Lower leg skin (tissue), 4 donors: ENCODE measurements at regions not wholly inside any gene's neighbourhood (a gene's known extent, or its start where the extent isn't known, plus 50 kb on each side); places are given as distances from the start of the nearest gene placed in this dataset.

ENCODE experiments used
- DNase-seq, 2 donors: peaks; one replicate each; pipeline ENCODE4 v3.0.0-alpha.2; 2019; ENCODE audit warnings: low spot score in 2 of 2
- H3K4me3 ChIP-seq: fragments of 200-600 bp; sonication (generic); 2 replicates; pipeline ENCODE4 v1.5.1; 2017; ENCODE audit warnings: mild to moderate bottlenecking, low read depth; ENCODE audit not compliant: poor library complexity, severe bottlenecking
- POLR2A ChIP-seq, 2 donors: fragments of 450-650 bp; IDR thresholded peaks; one replicate each; pipeline ENCODE4 v1.6.1; 2016 to 2017; ENCODE audit warnings: antibody characterized with exemption in 2 of 2, mild to moderate bottlenecking in 1 of 2, moderate library complexity in 1 of 2
- WGBS, 2 donors: methylation state at CpG; one replicate each; pipeline ENCODE4 v1.1.5; 2018; 5-methylcytosine and 5-hydroxymethylcytosine counted together
- intact Hi-C: fragments of 100-400 bp; cut with DNase I; formaldehyde crosslinking; loops from one replicate; pipeline ENCODE4 v1.15.0; 2023; ENCODE audit warnings: low total_unique reads
- TF ChIP-seq, protein P1 (sequence below), 3 donors: fragments of 450-650 bp; IDR thresholded peaks; one replicate each; pipeline ENCODE4 v1.5.1; 2016; ENCODE audit warnings: antibody characterized with exemption in 3 of 3, mild to moderate bottlenecking in 3 of 3, moderate library complexity in 2 of 3

DNA sequence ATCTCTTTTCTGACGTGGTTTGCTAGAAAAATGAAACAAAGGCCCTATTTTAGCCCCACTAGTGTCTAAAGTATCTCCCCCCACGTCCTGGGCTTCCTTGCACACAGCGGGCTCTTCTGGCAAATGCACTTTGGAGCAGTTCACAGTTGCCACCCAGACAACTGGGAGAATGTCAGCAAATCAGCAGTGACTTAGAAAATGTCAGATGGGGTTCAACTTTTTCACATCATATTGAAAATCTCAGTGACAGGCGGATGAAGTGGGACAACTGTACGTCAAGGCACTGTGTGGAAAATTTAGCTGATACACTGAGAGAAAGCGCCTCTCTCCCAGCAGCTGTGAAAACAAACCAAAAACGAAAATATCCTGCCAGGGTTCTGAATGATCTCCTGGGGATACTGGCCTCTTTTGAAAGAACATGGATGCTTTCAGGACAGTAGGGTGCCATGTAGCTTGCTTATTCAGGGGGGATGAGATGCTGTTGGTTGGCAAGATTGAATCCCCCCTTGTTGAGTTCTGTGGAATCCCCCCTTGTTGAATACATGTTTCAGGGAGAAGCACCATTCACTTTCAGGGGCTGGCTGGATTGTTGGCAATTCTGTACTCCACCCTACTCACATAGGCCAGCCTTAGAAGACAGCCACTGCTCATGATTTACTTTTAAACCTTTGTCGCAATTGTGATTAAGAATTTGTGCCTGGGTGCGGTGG, 372.8 kb upstream of the CELF2 start:
- 66 to 71% methylated on average over 9 of the region's 9 CpGs for WGBS, 2 donors
- no peak for TF ChIP-seq POLR2A (IDR thresholded peaks at IDR 0.05)
- TF ChIP-seq, protein P1, sequence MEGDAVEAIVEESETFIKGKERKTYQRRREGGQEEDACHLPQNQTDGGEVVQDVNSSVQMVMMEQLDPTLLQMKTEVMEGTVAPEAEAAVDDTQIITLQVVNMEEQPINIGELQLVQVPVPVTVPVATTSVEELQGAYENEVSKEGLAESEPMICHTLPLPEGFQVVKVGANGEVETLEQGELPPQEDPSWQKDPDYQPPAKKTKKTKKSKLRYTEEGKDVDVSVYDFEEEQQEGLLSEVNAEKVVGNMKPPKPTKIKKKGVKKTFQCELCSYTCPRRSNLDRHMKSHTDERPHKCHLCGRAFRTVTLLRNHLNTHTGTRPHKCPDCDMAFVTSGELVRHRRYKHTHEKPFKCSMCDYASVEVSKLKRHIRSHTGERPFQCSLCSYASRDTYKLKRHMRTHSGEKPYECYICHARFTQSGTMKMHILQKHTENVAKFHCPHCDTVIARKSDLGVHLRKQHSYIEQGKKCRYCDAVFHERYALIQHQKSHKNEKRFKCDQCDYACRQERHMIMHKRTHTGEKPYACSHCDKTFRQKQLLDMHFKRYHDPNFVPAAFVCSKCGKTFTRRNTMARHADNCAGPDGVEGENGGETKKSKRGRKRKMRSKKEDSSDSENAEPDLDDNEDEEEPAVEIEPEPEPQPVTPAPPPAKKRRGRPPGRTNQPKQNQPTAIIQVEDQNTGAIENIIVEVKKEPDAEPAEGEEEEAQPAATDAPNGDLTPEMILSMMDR (IDR thresholded peaks at IDR 0.05): no peak
- intact Hi-C loops: no loop called here
- no peak overlapping the region for H3K4me3 ChIP-seq
- DNase-seq: no peak

DNA sequence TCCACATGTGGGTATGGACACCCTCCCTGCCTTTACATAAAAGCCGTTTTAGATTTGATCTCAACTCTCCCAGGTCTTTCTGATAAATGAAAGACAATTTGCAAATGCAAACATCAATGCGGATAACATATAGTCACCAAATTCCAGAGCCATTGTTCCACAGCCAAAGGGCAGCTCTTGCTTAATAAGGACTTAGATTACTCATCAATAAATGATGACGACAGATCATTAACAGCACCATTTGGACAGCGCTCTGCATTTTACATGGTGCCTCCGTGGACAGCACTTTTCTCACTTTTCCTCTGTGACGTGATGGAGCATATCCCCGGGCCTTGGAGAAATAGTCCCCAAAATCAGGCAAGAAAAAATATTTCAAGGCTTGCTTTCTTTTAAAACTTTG, 370.3 kb upstream of the CELF2 start:
- intact Hi-C loops: no loop called here
- no peak for DNase-seq
- H3K4me3 ChIP-seq: no peak overlapping the region
- no peak for TF ChIP-seq POLR2A (IDR thresholded peaks at IDR 0.05)
- TF ChIP-seq, protein P1 (IDR thresholded peaks at IDR 0.05): no peak
- WGBS, 2 donors: 81% methylated on average over 7 of the region's 7 CpGs

DNA sequence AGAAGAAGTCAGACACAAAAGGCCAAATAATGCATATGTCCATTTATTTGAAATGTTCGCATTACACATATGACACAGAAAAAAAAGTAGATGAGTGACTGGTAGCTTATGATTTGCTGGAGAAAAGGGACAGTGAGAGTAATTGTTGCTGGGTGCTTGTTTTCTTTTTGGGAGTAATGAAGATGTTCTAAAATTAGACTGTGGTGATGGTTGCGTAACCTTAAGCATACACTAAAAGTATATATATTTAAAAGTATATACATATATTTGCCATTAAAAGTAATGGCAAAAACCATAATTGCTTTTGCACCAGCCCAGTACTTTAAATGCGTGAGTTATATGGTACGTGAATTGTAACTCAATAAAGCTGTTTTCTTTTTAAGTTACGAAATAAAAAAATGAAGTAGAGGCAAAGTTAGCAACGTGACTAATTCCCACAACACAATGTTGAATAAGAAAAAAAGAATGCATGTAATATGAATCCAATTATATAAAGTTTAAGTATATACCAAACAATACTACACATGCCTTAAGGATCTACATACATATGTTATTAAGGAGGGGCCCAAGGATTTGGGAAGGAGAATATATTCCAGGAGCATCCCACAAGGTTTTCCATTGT, 360.4 kb upstream of the CELF2 start:
- no peak overlapping the region for H3K4me3 ChIP-seq
- TF ChIP-seq, protein P1 (IDR thresholded peaks at IDR 0.05): no peak
- TF ChIP-seq POLR2A (IDR thresholded peaks at IDR 0.05): no peak
- DNase-seq: no peak
- WGBS, 2 donors: 81 to 83% methylated on average over 6 of the region's 6 CpGs
- intact Hi-C loops: no loop called here

DNA sequence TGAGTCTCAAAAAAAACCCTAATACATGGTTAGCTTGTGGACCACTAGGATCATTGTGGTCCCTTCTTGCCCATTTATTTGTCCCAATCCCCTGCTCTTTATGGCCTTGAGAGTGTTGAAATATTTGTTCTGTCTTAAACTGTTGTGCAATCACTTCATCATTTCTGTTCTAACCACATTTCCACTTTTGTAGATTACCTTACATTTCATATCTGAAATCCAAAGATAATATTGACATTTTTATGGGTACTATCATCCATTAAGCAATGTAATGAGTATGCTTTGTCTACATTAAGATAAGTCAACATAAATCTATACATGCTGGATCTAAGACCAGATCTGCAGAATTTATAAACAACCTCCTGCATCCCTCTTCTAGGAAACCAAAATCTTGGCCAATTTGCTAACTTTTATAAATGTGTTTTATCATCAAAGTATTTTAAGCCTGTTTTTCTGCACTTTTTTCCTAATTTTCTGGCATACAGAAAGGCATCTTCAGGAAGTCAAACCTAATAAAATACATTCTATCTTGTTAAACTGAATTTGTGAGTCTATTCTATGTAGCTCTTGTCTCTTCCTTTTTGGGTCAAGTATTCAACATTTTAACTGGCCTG, 359.4 kb upstream of the CELF2 start:
- DNase-seq: no peak
- no peak for TF ChIP-seq POLR2A (IDR thresholded peaks at IDR 0.05)
- TF ChIP-seq, protein P1 (IDR thresholded peaks at IDR 0.05): no peak
- no peak overlapping the region for H3K4me3 ChIP-seq
- intact Hi-C loops: no loop called here

DNA sequence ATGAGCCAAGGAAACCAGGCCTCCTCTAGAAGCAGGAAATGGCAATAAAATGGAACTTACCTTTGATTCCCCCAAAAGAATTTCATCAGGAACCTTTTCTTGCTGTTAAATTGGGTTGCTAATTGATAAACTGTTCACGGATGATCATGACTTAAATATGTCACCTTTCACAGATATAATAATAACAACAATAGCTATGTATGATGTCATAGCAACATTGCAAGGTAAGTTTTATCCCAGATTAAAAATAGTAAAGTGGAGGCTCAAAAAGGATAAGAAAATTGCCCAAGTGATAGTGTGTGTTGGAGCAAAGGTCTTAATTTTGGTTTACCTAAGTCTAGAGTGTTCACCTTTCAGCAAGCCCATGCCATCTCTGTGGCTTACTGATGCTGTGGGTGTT, 357.6 kb upstream of the CELF2 start:
- intact Hi-C loops: no loop called here
- no peak for DNase-seq
- WGBS, 2 donors: 97% methylated on average over 1 of the region's 1 CpG
- H3K4me3 ChIP-seq: no peak overlapping the region
- TF ChIP-seq, protein P1 (IDR thresholded peaks at IDR 0.05): no peak
- no peak for TF ChIP-seq POLR2A (IDR thresholded peaks at IDR 0.05)
